Osteoblast (primary cell): ENCODE measurements at regions not wholly inside any gene's neighbourhood (a gene's known extent, or its start where the extent isn't known, plus 50 kb on each side); places are given as distances from the start of the nearest gene placed in this dataset.

ENCODE experiments used
- DNase-seq: peaks from one replicate; pipeline ENCODE4 v3.0.0; 2011; ENCODE audit warnings: low spot score, mixed read lengths; ENCODE audit not compliant: insufficient read length; ENCODE audit errors: missing footprints
- H2AFZ ChIP-seq: 2 replicates; pipeline ENCODE4 v1.6.0; 2011; ENCODE audit warnings: mild to moderate bottlenecking, low read length
- H3K27ac ChIP-seq: 2 replicates; pipeline ENCODE4 v1.5.1; 2011; ENCODE audit warnings: mild to moderate bottlenecking, low read depth, low read length, moderate library complexity
- H3K27me3 ChIP-seq: 2 replicates; pipeline ENCODE4 v1.6.0; 2012; ENCODE audit warnings: mild to moderate bottlenecking, control low read depth, inconsistent platforms, low read length, moderate library complexity; ENCODE audit not compliant: insufficient read depth
- H3K36me3 ChIP-seq: 2 replicates; pipeline ENCODE4 v1.5.1; 2011; ENCODE audit warnings: mild to moderate bottlenecking, low read length, control low read depth, moderate library complexity; ENCODE audit not compliant: insufficient read depth
- H3K4me1 ChIP-seq: 2 replicates; pipeline ENCODE4 v1.5.1; 2011; ENCODE audit warnings: mild to moderate bottlenecking, low read length, control low read depth, moderate library complexity; ENCODE audit not compliant: insufficient read depth
- H3K4me2 ChIP-seq: 2 replicates; pipeline ENCODE4 v1.6.0; 2011; ENCODE audit warnings: mild to moderate bottlenecking, low read length; ENCODE audit not compliant: insufficient read depth
- H3K4me3 ChIP-seq: fragments of 200-600 bp; sonication (generic); 3 replicates; pipeline ENCODE4 v1.5.1; 2012; ENCODE audit warnings: mild to moderate bottlenecking, low read length, inconsistent platforms; ENCODE audit not compliant: insufficient read depth
- H3K79me2 ChIP-seq: 2 replicates; pipeline ENCODE4 v1.6.0; 2012; ENCODE audit warnings: mild to moderate bottlenecking, low read length, control low read depth, inconsistent platforms; ENCODE audit not compliant: insufficient read depth
- H3K9me3 ChIP-seq: 2 replicates; pipeline ENCODE4 v1.5.1; 2011; ENCODE audit warnings: low read depth, low read length, control low read depth
- H4K20me1 ChIP-seq: 2 replicates; pipeline ENCODE4 v1.6.0; 2012; ENCODE audit warnings: mild to moderate bottlenecking, low read length, control low read depth; ENCODE audit not compliant: insufficient read depth
- TF ChIP-seq, protein P1 (sequence below): IDR thresholded peaks from 2 replicates; pipeline ENCODE4 v1.5.1; 2011; ENCODE audit warnings: mild to moderate bottlenecking, low read depth, low read length, moderate library complexity; ENCODE audit errors: extremely low read depth

- Histone ChIP-seq H2AFZ (no peak overlapping the region), H3K4me3 (no peak overlapping the region), H3K27me3 (no peaks in the 10 kb centered on the region), H3K9me3 (no peaks in the 10 kb centered on the region), H4K20me1 (no peaks in the 10 kb centered on the region), H3K4me1 (no peaks in the 10 kb centered on the region), H3K4me2 (no peak overlapping the region), H3K36me3 (no peaks in the 10 kb centered on the region), H3K27ac (no peak overlapping the region), H3K79me2 (no peaks in the 10 kb centered on the region)
- DNase-seq, result no peak
- TF ChIP-seq, protein P1, sequence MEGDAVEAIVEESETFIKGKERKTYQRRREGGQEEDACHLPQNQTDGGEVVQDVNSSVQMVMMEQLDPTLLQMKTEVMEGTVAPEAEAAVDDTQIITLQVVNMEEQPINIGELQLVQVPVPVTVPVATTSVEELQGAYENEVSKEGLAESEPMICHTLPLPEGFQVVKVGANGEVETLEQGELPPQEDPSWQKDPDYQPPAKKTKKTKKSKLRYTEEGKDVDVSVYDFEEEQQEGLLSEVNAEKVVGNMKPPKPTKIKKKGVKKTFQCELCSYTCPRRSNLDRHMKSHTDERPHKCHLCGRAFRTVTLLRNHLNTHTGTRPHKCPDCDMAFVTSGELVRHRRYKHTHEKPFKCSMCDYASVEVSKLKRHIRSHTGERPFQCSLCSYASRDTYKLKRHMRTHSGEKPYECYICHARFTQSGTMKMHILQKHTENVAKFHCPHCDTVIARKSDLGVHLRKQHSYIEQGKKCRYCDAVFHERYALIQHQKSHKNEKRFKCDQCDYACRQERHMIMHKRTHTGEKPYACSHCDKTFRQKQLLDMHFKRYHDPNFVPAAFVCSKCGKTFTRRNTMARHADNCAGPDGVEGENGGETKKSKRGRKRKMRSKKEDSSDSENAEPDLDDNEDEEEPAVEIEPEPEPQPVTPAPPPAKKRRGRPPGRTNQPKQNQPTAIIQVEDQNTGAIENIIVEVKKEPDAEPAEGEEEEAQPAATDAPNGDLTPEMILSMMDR, result no peak
Measured at GRCh38 chr17:71553381-71553780, 567.4 kb upstream of the SOX9 start.

DNA sequence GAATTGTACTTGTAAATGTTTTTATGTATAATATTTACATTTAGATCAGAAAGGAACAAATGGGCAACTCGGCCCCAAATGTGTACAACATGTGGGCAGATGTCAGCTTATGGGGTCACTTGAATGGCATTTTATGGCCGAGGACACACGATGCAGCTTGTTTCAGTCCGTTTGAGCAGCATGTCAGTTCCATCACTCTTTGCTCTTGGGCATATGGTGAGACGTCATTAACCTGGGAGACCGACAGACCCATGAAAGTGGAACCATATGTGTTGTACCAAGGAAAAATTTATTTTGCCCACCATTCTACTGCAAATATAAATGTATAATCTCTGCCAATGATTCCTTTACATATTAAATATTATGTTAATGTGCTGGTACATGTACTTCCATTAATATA lies 561.9 kb upstream of the SOX9 start:
- Histone ChIP-seq H4K20me1 (no peaks in the 10 kb centered on the region), H3K36me3 (no peaks in the 10 kb centered on the region), H3K4me3 (no peak overlapping the region), H3K79me2 (no peaks in the 10 kb centered on the region), H3K9me3 (no peaks in the 10 kb centered on the region), H3K4me1 (no peaks in the 10 kb centered on the region), H3K27ac (no peak overlapping the region), H2AFZ (no peak overlapping the region), H3K4me2 (no peak overlapping the region), H3K27me3 (no peaks in the 10 kb centered on the region)
- TF ChIP-seq, protein P1, result no peak
- DNase-seq, result no peak

DNA sequence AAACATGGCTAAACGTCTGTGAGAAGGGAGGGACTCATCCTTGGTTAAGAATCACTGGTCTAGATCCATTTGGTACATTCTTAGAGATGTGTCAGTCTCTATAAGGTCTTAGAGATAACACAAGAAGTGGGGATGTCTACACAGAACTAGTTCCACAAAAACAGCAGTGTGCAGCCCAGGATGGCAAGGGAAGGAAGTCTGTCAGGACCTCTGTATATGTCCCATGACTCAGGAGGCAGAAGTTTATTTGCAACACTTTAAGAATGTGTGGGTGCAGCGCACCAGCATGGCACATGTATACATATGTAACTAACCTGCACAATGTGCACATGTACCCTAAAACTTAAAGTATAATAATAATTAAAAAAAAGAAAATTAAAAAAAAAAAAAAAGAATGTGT lies 548.5 kb upstream of the SOX9 start:
- H4K20me1 ChIP-seq, result no peaks in the 10 kb centered on the region
- TF ChIP-seq, protein P1, result no peak

GRCh38 chr17:71578446-71578845 lies 542.4 kb upstream of the SOX9 start:
- Histone ChIP-seq H3K79me2 (no peaks in the 10 kb centered on the region), H3K4me3 (no peak overlapping the region), H3K27ac (no peak overlapping the region), H3K4me1 (no peaks in the 10 kb centered on the region), H3K9me3 (no peaks in the 10 kb centered on the region), H3K36me3 (no peaks in the 10 kb centered on the region), H4K20me1 (no peaks in the 10 kb centered on the region), H3K4me2 (no peak overlapping the region), H2AFZ (no peak overlapping the region), H3K27me3 (no peaks in the 10 kb centered on the region)
- TF ChIP-seq, protein P1, result no peak
- no peak for DNase-seq

More for the DNA sequence above, 548.5 kb upstream of the SOX9 start:
- Histone ChIP-seq H3K4me3 (no peak overlapping the region), H3K4me2 (no peak overlapping the region), H3K4me1 (no peaks in the 10 kb centered on the region), H3K27ac (no peak overlapping the region), H2AFZ (no peak overlapping the region), H3K79me2 (no peaks in the 10 kb centered on the region), H3K9me3 (no peaks in the 10 kb centered on the region), H3K36me3 (no peaks in the 10 kb centered on the region), H3K27me3 (no peaks in the 10 kb centered on the region)
- no peak for DNase-seq
